ENCODE measurements at regions not wholly inside any gene's neighbourhood (a gene's known extent, or its start where the extent isn't known, plus 50 kb on each side); places are given as distances from the start of the nearest gene placed in this dataset.
"Not testable (repeated sequence)": the region's sequence is repeated elsewhere in the genome, so short reads cannot be mapped to it uniquely, and the experiment has no call there.

DNA sequence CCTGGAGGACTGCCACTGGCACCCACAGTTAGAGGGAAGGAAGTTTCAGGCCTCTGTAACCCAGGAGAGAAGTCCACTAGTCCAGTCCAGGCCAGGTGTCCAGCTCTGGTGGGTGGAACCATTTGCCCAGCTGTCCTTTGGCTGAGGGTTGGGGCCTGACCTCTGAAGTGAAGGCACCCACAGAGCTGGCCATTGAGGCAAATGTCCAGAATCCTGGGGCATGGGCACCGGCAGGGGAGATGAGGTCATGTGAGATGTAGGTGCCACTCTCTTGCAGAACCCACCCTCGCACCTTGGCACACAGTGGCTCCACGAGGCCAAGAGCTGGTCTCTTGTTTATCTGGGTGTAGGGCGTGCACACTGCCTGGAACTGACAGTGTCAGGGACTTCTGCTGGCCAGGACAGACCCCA is 162.8 kb downstream of the SMAD6 start:
- DNase-seq (ENCODE audit: low read depth in 2 of 2): no peak

DNA sequence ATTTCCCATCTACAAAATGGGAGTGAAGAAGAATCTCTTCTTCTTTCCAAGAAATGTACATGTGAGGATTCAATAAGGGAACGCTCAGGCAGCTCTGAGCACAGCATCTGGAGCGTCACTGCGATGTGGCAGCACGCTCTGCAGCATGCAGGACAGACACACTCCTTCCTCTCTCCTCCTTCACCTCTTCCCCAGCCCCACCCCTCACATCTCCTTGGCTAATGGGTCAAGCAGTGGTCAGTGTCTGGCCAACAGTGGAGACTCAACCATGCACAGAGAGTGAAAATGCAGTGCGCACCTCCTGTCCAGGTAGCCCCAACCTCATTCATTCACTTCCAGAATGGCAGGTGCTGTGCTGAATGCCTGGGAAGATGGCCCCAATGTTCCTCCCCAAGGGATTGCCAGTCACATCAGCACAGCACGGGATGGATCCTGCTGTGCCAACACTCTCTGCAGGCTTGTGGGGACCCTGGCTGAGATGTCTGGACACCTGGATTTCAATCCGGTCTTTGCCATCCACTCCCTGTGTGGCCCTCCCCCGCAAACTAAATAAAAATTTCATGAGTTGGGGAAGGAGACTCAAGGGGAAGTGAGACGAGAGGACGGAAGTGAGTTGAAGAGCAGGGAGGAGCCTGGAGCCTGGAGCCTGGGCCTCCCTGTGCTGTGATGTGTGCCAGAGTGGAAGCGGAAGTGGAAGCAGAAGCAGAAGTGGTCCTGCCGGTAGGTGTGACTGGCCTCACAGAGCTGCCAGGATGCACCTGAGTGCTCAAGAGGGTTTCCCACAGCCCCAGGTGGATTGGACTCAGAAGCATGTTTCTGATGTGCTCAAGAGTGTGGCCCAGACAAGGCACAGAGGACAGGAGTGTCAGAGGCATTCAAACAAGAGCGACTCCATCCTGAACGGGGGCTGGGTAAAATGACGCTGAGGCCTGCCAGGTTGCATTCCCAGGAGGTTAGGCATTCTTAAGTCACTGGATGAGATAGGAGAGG is 163.9 kb downstream of the SMAD6 start:
- no peak for DNase-seq (ENCODE audit: low read depth in 2 of 2)

DNA sequence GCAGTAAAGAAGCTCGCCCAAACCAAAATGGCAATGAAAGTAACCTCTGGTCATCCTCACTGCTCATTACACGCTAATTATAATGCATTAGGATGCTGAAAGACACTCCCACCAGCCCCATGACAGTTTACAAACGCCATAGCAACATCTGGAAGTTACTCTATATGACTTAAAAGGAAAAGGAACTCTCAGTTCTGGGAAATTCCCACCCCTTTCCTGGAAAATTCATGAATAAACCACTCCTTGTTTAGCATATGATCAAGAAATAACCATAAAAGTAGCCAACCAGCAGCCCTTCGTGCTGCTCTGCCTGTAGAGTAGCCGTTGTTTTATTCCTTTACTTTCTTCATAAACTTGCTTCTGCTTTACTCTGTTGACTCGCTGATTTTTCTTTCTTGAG is 164.6 kb downstream of the SMAD6 start:
- DNase-seq (ENCODE audit: low read depth in 2 of 2): no peak

DNA sequence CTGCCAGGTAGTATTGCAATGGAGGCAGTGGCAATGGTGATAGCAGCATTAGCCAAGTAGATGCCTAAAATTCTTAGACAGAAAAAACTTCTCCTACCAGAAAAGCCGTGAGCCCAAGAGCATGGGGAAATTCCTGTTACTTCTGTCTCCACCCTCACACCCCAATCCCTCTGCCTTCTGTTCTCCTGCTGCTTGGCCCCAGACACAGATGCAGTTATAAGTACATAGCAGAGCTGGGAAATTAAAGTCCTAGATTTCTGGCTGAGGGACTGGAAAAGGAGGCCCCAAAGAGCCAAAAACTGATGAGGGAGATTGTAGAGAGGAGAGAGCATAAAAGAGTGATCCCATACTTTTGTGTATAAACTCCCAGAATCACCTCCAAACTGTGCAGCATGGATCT is 166.9 kb downstream of the SMAD6 start:
- DNase-seq (ENCODE audit: low read depth in 2 of 2): no peak

DNA sequence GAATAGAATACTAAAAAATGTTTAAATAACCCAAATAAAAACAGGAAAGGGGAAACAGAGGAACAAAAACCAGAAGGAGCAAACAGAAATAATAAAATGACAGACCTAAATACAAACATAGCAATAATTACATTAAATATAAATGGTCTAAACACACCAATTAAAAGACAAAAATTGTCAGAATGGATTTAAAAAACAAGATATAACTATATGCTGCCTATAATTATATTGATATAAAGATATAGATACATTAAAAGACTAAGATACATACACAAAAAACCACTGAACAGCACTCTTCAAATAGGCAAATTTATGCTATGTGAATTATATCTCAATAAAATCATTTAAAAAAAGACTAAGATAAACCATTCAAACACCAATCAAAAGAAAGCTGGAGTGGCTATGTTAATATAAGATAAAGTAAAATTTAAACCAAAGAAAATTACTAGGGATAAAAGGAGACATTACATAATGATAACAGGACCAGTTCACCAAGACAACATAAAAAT is 168.9 kb downstream of the SMAD6 start:
- DNase-seq (ENCODE audit: low read depth in 2 of 2): no peak

DNA sequence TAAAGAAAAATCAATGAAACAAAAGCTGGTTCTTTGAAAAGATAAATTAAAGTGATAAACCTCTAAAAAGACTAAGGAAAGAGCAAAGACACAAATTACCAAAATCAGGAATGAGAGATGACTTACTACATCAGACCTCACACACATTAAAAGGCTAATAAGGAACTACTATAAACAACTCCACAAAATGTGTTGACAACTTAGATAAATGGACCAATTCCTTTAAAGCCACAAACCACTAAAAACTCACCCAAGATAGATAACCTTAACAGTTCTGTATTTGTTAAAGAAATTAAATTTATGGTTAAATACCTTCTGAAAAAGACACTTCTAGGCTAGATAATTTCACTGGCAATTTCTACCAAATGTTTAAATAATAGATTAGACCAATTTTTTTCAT is 170.4 kb downstream of the SMAD6 start:
- DNase-seq (ENCODE audit: low read depth in 2 of 2): no peak

DNA sequence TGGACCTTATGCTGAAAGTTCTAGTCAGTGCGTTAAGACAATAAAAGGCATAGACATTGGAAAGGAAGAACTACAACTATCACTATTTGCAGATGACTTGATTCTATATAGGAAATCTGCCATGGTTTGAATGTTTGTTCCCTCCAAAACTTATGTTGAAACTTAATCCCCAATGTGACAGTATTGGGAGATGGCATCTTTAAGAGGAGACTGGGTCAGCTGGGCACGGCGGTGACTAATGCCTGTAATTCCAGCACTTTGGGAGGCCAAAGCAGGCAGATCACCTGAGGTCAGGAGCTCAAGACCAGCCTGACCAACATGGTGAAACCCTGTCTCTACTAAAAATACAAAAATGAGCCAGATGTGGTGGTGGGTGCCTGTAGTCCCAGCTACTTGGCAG is 171.3 kb downstream of the SMAD6 start:
- DNase-seq (ENCODE audit: low read depth in 2 of 2): not testable (repeated sequence)

DNA sequence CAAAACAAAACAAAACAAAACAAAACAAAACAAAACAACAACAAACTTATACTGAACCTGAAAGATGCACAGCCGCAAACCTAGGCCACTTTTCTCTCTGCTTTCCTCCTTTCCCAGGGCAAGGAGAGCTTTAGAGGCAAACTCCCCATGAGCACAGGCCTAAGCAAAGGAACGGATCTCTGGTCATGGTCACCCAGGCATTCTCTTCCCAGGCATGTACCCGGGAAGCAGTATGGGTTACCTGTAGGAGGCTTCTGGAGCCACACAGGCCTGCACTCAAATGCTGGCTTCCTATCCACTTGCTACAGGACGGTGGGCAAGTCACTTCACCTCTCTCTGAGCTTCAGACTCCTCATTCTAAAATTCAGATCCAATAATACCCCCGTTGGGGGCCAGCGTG is 171.8 kb downstream of the SMAD6 start:
- DNase-seq (ENCODE audit: low read depth in 2 of 2): no peak

DNA sequence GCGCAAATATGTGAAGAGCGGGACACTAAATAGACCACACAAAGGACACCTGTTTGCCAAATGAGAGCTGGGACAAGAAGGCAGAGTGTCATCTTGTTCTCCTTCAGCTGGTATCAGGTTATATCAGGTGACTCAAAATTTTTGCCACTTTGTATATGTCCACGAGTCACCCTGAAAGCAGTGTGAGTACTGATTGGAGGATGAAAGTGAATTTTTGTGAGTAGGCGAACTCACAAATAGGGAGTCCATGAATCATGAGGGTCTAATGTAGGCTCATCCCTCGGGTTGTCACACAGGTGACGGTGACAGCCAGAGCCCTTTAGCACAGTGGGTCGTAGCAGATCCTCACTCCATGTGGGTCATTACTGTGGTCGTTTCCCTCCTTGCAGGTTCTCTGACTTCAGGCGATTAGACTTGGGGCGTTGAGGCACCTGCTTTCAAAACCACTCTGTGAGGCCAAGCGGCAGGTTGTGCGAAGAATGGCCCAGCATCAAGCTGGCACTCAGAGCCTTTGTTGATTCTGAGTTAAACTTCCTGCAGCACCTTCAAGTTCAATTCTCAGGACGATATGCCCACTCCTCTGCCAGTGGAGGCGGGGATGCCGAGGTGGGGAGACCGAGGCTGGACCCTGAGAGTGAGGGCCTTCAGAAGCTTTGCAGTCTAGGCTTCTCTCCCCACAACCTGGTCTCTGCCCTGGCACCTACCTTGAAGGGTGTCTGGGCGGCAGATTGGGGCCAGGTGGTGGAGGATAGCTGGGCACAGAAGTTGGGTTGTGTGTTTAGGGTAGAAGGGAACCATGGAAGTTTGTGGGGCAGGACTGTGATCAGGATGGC is 173.8 kb downstream of the SMAD6 start:
- DNase-seq (ENCODE audit: low read depth in 2 of 2): no peak

DNA sequence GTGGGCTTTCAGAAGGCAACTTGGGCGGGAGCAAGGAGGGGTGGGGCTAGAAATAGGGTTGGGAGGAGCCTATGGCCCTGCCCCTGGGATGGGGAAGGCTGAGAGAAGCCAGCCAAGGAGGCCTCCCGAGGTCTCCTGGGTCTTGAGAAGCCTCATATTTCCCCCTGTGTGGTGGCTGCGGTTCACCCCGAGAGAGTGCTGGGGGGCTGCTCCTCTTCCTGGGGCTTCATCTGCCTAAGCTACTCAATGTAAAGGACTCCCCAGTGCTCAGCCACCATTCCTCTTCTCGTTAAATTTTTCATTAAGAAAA is 174.3 kb downstream of the SMAD6 start:
- no peak for DNase-seq (ENCODE audit: low read depth in 2 of 2)

DNA sequence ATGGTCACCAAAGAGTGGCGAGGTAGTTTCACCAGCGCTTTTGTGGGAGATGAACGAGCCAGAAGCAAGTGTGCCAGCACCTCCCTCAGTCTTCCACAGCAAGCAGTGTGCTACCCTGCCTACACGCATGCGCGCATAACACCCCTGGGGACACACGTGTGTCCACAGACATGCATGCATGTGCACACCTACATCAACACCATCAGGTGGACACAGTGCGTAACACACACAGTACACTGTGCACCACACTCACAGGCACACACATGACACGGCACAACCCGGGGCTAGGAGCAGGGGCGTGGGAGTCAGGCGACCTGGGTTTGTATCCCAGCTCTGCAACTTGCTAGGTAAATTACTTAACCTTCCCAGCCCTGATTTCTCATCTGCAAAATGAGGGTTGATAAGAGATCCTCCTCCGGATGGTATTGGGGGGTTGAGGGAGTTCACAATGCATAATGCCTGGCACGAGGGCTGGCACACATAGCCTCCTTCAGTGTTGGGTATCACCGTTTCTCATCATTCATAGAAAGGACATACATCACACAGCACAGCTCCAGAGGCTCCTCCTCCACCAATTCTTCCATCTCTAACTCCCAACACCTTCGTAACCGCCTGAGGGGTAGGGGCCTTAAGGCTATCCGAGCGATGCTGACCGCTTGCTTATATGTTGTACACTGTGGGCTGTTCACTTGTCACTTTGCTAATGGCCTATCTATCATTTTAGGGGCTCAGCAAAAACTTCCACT is 174.9 kb downstream of the SMAD6 start:
- DNase-seq (ENCODE audit: low read depth in 2 of 2): no peak

DNA sequence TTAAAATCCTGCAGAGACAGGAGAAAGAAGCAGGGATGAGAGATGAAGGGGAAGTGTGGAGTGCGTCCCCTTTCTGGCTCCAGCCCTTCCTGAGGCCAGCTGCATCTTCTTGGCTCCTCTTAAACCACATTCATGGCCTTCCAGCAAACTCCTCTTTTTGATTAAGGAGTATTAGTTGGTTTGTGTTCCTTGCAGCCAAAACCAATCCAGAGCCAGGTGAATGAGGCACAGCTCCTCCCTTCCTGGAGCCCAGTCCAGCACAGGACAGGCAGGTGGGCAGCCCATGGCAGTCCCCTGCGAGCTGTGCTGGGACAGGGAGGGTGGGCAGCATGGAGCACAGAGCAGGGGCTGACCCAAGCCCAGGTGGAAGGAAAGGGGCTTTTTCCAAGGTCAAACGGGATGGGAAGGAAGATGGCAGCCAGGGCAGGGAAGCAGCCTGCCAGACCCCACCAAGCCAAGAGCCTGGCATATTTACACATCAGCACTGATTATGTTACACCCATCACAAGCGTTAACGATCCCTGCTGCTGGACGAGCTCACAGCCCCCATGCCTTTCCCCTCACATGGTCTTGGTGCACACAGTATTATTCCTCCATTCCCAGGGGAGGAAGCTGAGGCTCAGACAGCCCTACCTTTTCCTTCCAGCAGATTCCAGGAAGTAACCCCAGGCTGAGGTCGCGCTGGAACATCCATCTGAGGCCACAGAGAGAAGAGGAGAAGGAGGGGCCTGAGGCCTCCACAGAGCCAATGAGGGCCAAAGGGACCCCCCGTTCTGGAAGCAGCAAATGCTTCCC is 175.6 kb downstream of the SMAD6 start:
- no peak for DNase-seq (ENCODE audit: low read depth in 2 of 2)

DNA sequence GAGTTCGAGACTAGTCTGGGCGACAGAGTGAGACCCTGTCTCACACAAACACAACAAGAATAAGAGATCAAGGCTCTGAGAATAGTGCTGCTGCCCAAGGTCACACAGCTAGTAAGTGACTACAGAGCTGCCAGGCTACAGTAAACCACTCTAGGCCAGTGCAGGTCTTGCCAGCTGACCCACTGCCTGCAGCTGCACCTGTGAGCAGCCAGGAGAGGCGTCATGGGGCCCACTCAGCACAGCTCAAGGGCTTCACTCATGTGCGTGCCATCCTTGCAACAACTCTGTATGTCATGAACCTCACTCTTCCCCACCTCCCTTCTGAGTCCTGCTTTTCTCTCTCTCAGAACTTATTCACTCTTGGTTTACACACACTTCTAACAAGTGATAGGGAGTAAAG is 176.7 kb downstream of the SMAD6 start:
- no peak for DNase-seq (ENCODE audit: low read depth in 2 of 2)

DNA sequence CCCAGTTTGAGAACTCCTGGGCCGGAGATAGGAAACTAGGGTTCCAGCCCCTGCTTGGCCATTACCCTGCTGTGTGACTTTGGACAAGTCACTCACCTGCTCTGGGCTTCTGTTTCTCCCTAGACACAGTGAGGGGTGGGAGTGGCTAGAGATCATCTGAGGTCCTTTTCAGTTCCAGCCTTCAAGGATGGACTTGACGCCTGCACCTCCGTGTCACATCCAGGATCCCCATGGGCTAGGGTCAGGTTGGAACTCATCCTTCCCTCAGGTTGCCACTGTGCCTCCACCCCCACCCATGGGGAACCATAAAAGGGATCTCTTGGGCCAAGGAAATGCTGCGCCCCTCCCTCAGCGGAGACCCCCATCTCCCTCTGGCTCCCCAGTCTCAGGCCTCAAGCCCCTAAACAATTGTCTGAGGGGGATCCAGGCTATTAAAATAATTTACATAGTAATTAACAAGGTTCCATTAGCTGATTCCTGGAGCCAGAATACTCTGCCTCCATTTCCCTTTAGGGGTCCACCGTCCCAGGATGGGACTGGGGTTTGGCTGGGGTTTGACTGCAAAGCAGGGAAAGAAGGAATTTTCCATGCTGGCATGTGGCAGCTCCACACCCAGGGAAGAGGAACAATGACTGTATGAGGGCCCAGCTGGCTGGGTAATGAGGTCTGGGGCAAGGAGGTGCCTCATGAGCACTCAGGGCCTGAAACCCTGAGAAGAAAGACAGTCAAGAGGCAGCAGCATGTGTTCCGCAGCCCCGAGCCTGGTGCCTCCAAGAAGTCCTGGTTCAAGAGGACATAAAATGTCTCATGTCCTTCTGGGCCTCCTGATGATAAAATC is 177.7 kb downstream of the SMAD6 start:
- DNase-seq (ENCODE audit: low read depth in 2 of 2): no peak

DNA sequence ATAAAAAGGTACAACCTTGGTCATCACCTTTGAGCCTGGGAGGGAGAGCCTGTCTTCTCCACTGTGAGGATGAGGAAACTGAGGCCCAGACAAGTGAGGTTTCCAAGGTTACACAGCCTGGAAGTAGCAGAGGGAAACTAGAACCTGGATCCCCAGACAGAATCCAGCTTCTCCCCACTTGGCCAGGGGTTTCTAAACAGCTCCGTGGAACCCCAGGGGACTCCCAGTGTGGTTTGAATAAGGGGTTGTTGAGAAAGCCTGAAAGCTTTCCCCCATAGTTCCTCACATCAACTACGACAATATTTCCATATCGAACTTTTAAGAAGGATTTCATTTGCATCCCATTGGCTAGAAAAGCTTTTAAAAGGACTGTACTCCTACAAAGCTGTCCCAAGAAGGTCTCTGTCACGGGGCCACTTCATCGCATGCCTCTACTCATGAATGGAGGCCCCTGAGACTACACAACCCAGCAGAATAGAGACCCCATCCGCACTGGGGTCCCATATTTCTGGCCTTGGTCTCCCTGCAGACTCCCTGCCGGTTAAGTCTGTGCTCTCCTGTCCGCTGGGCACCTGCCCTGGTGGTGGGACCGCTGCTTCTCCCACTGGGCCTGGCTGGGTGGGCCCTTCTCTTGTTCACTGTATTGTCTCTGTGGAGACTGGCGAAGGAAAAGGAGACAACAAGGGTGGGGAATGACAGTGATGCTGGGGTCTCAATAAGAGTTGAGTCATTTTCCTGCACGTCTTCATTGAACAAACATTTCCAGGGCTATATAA is 178.5 kb downstream of the SMAD6 start:
- no peak for DNase-seq (ENCODE audit: low read depth in 2 of 2)

DNA sequence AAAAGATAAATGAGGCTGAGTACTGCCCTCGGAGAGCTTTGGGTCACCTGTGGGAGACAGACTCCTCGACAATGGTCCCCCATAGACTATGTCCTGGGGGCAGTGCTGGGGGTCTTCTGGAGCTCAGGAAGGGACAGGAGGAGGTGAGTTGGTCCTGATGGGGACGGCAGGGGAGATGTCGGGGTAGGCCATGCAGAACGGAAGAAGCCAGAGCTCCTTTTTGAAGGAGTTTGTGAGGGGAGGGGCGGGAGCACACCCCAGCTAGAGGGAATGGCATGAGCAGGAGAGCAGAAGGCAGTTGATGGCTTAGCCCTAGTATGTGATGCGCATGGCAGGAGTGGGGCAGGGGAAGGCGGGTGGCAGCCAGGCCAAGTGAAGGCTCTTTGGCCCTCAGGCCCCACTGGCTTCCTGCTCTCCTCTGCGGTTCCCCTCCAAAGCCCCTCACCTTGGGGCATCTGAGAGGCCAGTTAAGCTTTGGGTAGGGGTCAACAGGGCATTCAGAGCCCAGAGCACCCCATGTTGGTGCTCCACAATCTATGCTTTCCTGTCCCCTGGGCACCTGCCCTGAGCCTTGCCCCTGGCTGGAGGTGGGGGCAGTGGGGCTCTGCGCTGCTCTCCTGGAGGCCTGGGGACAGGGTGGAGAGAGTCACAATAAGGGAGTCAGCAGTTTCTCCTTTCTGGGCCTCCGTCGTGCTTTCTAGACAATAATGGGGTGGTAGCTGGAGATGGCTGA is 179.3 kb downstream of the SMAD6 start:
- DNase-seq (ENCODE audit: low read depth in 2 of 2): no peak

DNA sequence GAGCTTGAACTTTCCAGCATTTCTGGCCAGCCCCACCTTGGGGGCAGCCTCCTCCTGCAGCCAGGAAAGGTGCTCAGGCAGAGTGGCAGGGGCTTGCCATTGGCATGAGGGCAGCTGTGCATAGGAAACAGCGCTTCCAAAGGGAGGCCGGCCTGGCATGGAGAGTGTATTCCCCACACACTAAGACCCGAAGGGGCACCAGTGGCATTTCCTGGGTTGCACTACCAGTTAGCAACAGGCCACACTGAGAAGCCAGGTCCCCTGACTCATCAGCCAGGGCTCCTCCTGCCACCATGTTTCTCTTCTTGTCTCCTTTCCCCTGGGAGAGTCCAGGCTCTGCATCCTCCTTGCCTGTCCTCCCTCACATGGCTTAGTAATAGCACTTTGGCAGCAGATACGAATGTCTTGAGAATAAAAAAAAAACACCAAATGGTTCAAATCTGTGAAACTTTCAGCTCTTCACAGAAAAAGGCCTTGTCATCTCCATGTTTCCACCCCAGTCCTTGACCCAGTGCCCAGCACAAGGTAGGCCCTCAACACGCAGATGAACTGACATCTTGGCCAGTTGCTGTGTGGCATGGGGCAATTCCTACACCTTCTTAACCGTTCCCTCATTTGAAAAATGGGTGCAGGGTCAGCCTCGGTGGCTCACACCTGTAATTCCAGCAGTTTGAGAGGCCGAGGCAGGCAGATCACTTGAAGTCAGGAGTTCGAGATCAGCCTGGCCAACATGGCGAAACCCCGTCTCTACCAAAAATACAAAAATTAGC is 180.4 kb downstream of the SMAD6 start:
- no peak for DNase-seq (ENCODE audit: low read depth in 2 of 2)

DNA sequence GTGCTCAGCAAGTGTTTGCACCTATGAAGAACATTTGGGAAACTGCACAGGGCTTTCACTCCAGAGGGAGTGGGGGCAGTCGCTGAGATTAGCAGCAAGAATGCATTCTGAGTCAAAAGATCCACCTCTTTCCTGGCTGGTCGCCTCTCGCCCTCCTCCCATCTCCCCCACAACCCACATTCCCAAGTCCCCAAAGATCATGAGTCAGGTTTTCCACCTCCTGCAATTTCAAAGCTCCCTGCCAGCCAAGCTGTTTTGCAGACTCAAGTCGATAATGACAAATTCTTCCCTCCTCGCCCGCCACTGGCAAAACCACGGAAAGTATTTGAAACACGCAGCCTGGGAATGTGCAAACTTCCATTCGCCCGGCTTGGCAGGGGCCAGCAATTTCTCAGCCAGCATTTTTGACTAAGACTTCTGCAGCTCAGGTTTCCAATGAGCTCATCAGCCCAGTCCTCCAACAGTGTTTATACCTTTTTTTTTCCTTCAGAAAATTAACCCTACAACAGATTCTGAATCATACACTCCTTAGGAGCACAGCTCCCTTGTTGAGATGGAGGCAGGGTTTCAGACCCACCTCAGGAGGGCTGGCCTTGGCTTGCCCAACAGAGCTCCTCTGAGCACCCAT is 181.4 kb downstream of the SMAD6 start:
- no peak for DNase-seq (ENCODE audit: low read depth in 2 of 2)
